Body of pancreas (tissue), 4 donors: ENCODE measurements at regions not wholly inside any gene's neighbourhood (a gene's known extent, or its start where the extent isn't known, plus 50 kb on each side); places are given as distances from the start of the nearest gene placed in this dataset.
"Not testable (repeated sequence)": the region's sequence is repeated elsewhere in the genome, so short reads cannot be mapped to it uniquely, and the experiment has no call there.

Experiments
- POLR2A ChIP-seq, 3 donors: fragments of 450-650 bp; IDR thresholded peaks; one replicate each; pipeline ENCODE4 v1.6.1; 2016; ENCODE audit warnings: antibody characterized with exemption in 3 of 3, mild to moderate bottlenecking in 2 of 3
- TF ChIP-seq, protein P1 (sequence below), 7 experiments: fragments of 450-650 bp in 4 of 7; fragments of 200-600 bp in 3 of 7; sonication (generic) in 3 of 7; IDR thresholded peaks; one replicate each; pipeline ENCODE4 v1.5.1; 2016 to 2019; ENCODE audit warnings: antibody characterized with exemption in 7 of 7

DNA sequence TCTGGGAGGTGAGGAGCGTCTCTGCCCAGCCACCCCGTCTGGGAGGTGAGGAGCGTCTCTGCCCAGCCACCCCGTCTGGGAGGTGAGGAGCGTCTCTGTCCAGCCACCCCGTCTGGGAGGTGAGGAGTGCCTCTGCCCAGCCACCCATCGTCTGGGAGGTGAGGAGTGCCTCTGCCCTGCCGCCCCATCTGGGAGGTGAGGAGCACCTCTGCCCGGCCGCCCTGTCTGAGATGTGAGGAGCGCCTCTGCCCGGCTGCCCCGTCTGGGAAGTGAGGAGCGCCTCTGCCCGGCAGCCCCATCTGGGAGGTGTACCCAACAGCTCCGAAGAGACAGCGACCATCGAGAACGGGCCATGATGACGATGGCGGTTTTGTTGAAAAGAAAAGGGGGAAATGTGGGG lies 482.1 kb upstream of the GNPDA2 start:
- TF ChIP-seq, protein P1, sequence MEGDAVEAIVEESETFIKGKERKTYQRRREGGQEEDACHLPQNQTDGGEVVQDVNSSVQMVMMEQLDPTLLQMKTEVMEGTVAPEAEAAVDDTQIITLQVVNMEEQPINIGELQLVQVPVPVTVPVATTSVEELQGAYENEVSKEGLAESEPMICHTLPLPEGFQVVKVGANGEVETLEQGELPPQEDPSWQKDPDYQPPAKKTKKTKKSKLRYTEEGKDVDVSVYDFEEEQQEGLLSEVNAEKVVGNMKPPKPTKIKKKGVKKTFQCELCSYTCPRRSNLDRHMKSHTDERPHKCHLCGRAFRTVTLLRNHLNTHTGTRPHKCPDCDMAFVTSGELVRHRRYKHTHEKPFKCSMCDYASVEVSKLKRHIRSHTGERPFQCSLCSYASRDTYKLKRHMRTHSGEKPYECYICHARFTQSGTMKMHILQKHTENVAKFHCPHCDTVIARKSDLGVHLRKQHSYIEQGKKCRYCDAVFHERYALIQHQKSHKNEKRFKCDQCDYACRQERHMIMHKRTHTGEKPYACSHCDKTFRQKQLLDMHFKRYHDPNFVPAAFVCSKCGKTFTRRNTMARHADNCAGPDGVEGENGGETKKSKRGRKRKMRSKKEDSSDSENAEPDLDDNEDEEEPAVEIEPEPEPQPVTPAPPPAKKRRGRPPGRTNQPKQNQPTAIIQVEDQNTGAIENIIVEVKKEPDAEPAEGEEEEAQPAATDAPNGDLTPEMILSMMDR (IDR thresholded peaks at IDR 0.05) = not testable (repeated sequence)
- TF ChIP-seq POLR2A (IDR thresholded peaks at IDR 0.05) = not testable (repeated sequence)
